C4-2B (cell line): ENCODE measurements at regions not wholly inside any gene's neighbourhood (a gene's known extent, or its start where the extent isn't known, plus 50 kb on each side); places are given as distances from the start of the nearest gene placed in this dataset.

ENCODE experiments used
- ZFX ChIP-seq: fragments of 450-650 bp; IDR thresholded peaks from 2 replicates; pipeline ENCODE4 v1.6.1; 2017
- TF ChIP-seq, protein P1 (sequence below): fragments of 450-650 bp; conservative IDR thresholded peaks from 2 replicates; pipeline ENCODE4 v1.5.1; 2017; ENCODE audit warnings: mild to moderate bottlenecking

DNA sequence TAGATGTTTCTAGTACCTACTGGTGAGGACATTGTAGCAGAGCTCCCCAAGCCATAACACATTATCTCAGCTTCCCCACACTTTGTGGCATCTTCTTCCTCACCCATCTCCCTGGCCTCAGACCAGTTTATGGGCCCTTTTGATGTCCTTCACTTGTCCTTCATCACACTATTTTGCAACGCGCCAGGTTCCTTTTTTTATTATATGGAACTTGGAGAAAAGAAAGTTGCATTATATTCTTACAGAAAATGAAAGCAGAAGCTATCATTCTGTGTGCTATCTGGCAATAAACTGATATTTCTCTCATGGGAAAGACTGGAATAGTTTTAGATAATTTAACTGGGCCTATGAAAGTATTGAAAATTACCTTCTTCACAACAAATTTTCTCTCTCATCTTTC, 196.9 kb upstream of the ETV3 start:
- TF ChIP-seq, protein P1, sequence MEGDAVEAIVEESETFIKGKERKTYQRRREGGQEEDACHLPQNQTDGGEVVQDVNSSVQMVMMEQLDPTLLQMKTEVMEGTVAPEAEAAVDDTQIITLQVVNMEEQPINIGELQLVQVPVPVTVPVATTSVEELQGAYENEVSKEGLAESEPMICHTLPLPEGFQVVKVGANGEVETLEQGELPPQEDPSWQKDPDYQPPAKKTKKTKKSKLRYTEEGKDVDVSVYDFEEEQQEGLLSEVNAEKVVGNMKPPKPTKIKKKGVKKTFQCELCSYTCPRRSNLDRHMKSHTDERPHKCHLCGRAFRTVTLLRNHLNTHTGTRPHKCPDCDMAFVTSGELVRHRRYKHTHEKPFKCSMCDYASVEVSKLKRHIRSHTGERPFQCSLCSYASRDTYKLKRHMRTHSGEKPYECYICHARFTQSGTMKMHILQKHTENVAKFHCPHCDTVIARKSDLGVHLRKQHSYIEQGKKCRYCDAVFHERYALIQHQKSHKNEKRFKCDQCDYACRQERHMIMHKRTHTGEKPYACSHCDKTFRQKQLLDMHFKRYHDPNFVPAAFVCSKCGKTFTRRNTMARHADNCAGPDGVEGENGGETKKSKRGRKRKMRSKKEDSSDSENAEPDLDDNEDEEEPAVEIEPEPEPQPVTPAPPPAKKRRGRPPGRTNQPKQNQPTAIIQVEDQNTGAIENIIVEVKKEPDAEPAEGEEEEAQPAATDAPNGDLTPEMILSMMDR, result no peak
- no peak for TF ChIP-seq ZFX
